SU-DHL-6 (cell line): ENCODE measurements at regions not wholly inside any gene's neighbourhood (a gene's known extent, or its start where the extent isn't known, plus 50 kb on each side); places are given as distances from the start of the nearest gene placed in this dataset.

Source experiments
- H2AFZ ChIP-seq: fragments of 200-600 bp; sonication (generic); 2 replicates; pipeline ENCODE4 v1.6.1; 2014; ENCODE audit warnings: low read depth, mild to moderate bottlenecking, moderate library complexity, mixed read lengths, antibody characterized with exemption, low read length; ENCODE audit not compliant: severe bottlenecking
- H3F3A ChIP-seq: fragments of 200-600 bp; shearing (Covaris generic); 2 replicates; pipeline ENCODE4 v1.6.0; 2016; ENCODE audit warnings: antibody characterized with exemption, mild to moderate bottlenecking; ENCODE audit not compliant: insufficient read depth
- H3K27ac ChIP-seq: fragments of 200-600 bp; sonication (generic); 2 replicates; pipeline ENCODE4 v1.5.1; 2016; ENCODE audit warnings: low read depth, mild to moderate bottlenecking, low read length, moderate library complexity, mixed read lengths
- H3K27me3 ChIP-seq: fragments of 200-600 bp; sonication (generic), shearing (Covaris generic); 2 replicates; pipeline ENCODE4 v1.6.0; 2014; ENCODE audit warnings: mild to moderate bottlenecking, low read length
- H3K36me3 ChIP-seq: fragments of 200-600 bp; sonication (generic); 2 replicates; pipeline ENCODE4 v1.6.1; 2014; ENCODE audit warnings: mild to moderate bottlenecking, low read length, mixed read lengths
- H3K4me2 ChIP-seq: fragments of 300-600, 200-600 bp; shearing (Covaris generic), sonication (generic); 2 replicates; pipeline ENCODE4 v1.6.0; 2014; ENCODE audit warnings: low read length, low read depth, mild to moderate bottlenecking; ENCODE audit not compliant: poor library complexity, severe bottlenecking
- H3K4me3 ChIP-seq: fragments of 200-600 bp; sonication (generic); 2 replicates; pipeline ENCODE4 v1.5.1; 2014; ENCODE audit warnings: antibody characterized with exemption, low read length, mild to moderate bottlenecking, mixed read lengths; ENCODE audit not compliant: insufficient read depth, poor library complexity, severe bottlenecking
- H3K79me2 ChIP-seq: fragments of 200-600 bp; sonication (generic); 2 replicates; pipeline ENCODE4 v1.6.1; 2014; ENCODE audit warnings: mild to moderate bottlenecking, low read length, moderate library complexity; ENCODE audit not compliant: insufficient read depth
- H3K9ac ChIP-seq: fragments of 200-600 bp; sonication (generic); 2 replicates; pipeline ENCODE4 v1.7.0; 2014; ENCODE audit warnings: mild to moderate bottlenecking, low read length
- H3K9me2 ChIP-seq: fragments of 200-600 bp; sonication (generic); replicated peaks from 2 replicates; pipeline ENCODE4 v1.6.1; 2014; ENCODE audit warnings: low read length; ENCODE audit not compliant: insufficient read depth
- H3K9me3 ChIP-seq: fragments of 200-600 bp; sonication (generic); 2 replicates; pipeline ENCODE4 v1.6.1; 2014; ENCODE audit warnings: low read length, mixed read lengths; ENCODE audit not compliant: insufficient read depth
- H4K20me1 ChIP-seq: fragments of 200-600 bp; sonication (generic); 2 replicates; pipeline ENCODE4 v1.6.1; 2014; ENCODE audit warnings: low read depth, mild to moderate bottlenecking, antibody characterized with exemption, low read length, moderate library complexity, mixed read lengths
- CTCF ChIP-seq: fragments of 200-600 bp; sonication (generic); IDR thresholded peaks from one replicate; pipeline ENCODE4 v1.5.1; 2017; ENCODE audit warnings: antibody characterized with exemption, mild to moderate bottlenecking, low read length, moderate library complexity; ENCODE audit not compliant: insufficient read depth, poor library complexity, severe bottlenecking
- EZH2phosphoT487 ChIP-seq: fragments of 200-600 bp; sonication (generic), shearing (Covaris generic); conservative IDR thresholded peaks from 2 replicates; pipeline ENCODE4 v1.6.1; 2018; ENCODE audit warnings: mild to moderate bottlenecking, antibody characterized with exemption, low read length, moderate library complexity, mixed read lengths

DNA sequence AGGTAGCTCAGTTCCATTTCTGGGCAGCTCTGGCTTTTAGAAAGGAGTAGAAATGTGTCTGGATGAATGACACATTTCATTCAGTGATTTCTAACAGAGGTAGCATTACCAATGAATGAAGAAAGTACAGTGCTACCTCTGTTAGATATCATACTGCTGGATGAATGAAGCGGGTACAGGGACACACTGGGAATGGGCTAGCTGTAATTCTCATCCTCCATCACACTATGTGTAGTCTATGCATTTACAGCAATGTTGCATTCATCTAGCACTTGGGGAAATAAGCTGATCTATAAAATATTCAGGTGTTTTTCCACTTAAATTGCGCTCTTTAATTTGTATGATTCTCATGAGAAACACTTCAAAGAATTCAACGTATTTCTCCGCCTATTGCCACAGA is 158.3 kb upstream of the IRX5 start:
- Histone ChIP-seq H3K27ac (no peak overlapping the region), H3K9me3 (no peaks in the 10 kb centered on the region), H3K36me3 (no peaks in the 10 kb centered on the region), H3K4me2 (no peak overlapping the region), H3K27me3 (no peaks in the 10 kb centered on the region), H3K4me3 (no peak overlapping the region), H3F3A (no peaks in the 10 kb centered on the region), H3K9ac (no peak overlapping the region), H3K79me2 (no peaks in the 10 kb centered on the region), H3K9me2 (no peaks in the 10 kb centered on the region), H2AFZ (no peak overlapping the region), H4K20me1 (no peaks in the 10 kb centered on the region)
- TF ChIP-seq CTCF (no peak), EZH2phosphoT487 (no peak)

GRCh38 chr16:54766355-54766754 is 164.3 kb upstream of the IRX5 start:
- TF ChIP-seq EZH2phosphoT487 (no peak), CTCF (no peak)
- H3K36me3 ChIP-seq, result no peaks in the 10 kb centered on the region
- no peak overlapping the region for H3K4me3 ChIP-seq
- H3K27ac ChIP-seq, result no peak overlapping the region
- no peaks in the 10 kb centered on the region for H3K9me3 ChIP-seq
- no peak overlapping the region for H3K9ac ChIP-seq
- H4K20me1 ChIP-seq, result no peaks in the 10 kb centered on the region
- no peak overlapping the region for H3K4me2 ChIP-seq
- H2AFZ ChIP-seq, result no peak overlapping the region
- no peaks in the 10 kb centered on the region for H3K79me2 ChIP-seq
- H3K9me2 ChIP-seq, result no peaks in the 10 kb centered on the region
- H3F3A ChIP-seq, result no peaks in the 10 kb centered on the region
- H3K27me3 ChIP-seq, result no peaks in the 10 kb centered on the region

DNA sequence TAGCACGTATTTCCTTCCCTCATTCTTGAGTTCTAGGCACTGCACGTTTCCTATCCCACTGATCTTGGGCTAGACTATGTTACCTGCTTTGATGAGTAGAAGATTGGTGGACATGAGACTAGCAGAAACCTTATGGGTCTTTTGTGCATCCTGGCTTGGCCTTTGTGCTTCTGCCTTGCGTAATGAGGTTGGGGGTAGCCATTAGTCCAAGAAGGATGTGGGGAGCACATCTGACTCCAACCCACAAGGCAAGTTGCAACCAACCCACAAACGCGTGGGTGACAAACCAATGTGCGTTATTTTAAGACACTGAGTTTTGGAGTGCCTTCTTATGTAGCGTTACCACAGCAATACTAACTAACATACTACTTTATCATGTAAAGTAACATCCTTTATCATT is 180.4 kb upstream of the IRX5 start:
- Histone ChIP-seq H3K36me3 (no peaks in the 10 kb centered on the region), H3K9ac (no peak overlapping the region)

More for the DNA sequence above, 180.4 kb upstream of the IRX5 start:
- Histone ChIP-seq H3F3A (no peaks in the 10 kb centered on the region), H3K4me3 (no peak overlapping the region), H3K9me2 (no peaks in the 10 kb centered on the region), H3K4me2 (no peak overlapping the region), H2AFZ (no peak overlapping the region), H3K27me3 (no peaks in the 10 kb centered on the region), H3K9me3 (no peaks in the 10 kb centered on the region), H4K20me1 (no peaks in the 10 kb centered on the region), H3K27ac (no peak overlapping the region), H3K79me2 (no peaks in the 10 kb centered on the region)
- no peak for TF ChIP-seq CTCF
- no peak for TF ChIP-seq EZH2phosphoT487
